Adipocyte (in vitro differentiated cells): ENCODE measurements at regions not wholly inside any gene's neighbourhood (a gene's known extent, or its start where the extent isn't known, plus 50 kb on each side); places are given as distances from the start of the nearest gene placed in this dataset.
A peak's percentile ranks its signal among the peaks of the same experiment; 100 is the strongest.

ENCODE experiments used
- DNase-seq: peaks from one replicate; pipeline ENCODE4 v3.0.0-alpha.2; 2015; ENCODE audit warnings: low read depth
- H3K27me3 ChIP-seq: replicated peaks from 2 replicates; pipeline ENCODE4 v1.7.0; 2013; ENCODE audit warnings: mild to moderate bottlenecking, low read length, moderate library complexity; ENCODE audit not compliant: control insufficient read depth, insufficient read depth
- H3K36me3 ChIP-seq: 2 replicates; pipeline ENCODE4 v1.7.0; 2013; ENCODE audit warnings: low read length, mild to moderate bottlenecking, moderate library complexity; ENCODE audit not compliant: control insufficient read depth, insufficient read depth, severe bottlenecking
- H3K4me1 ChIP-seq: 2 replicates; pipeline ENCODE4 v1.7.0; 2013; ENCODE audit warnings: mild to moderate bottlenecking, low read length, moderate library complexity; ENCODE audit not compliant: control insufficient read depth, insufficient read depth
- H3K4me3 ChIP-seq: 2 replicates; pipeline ENCODE4 v1.7.0; 2013; ENCODE audit warnings: mild to moderate bottlenecking, low read length, moderate library complexity
- H3K9ac ChIP-seq: 2 replicates; pipeline ENCODE4 v1.7.0; 2013; ENCODE audit warnings: mild to moderate bottlenecking, low read length, moderate library complexity
- H3K9me3 ChIP-seq: 2 replicates; pipeline ENCODE4 v1.7.0; 2013; ENCODE audit warnings: mild to moderate bottlenecking, low read length, moderate library complexity; ENCODE audit not compliant: control insufficient read depth

- Histone ChIP-seq H3K4me1 (peaks cover 7% of the 10 kb centered on the region), H3K9ac (no peak overlapping the region), H3K9me3 (no peaks in the 10 kb centered on the region), H3K36me3 (no peaks in the 10 kb centered on the region), H3K27me3 (no peaks in the 10 kb centered on the region), H3K4me3 (no peak overlapping the region)
- peak; percentile 20 for DNase-seq
Observed at GRCh38 chr1:82858031-82858430, 1057.3 kb downstream of the ADGRL2 start.

DNA sequence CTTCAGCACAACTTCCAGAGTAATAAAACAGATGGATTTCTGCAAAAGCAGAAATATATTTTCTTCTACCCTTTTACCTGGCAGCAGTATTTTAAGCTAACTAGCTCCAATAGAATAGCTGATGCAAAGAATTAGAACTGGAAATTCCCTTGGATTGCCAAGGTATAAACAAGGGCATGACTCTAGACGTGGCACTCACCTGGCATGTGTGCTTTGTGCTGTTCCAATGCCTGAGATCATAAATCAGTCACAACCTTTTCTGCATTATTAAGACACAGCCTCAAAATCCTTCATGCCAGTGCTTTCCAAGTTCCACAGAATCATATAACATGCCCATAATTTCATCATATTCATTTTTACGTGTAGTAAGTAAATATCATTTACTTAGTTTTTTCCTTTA lies 1048.7 kb downstream of the ADGRL2 start:
- peaks cover 3% of the 10 kb centered on the region for H3K4me1 ChIP-seq
- no peaks in the 10 kb centered on the region for H3K9me3 ChIP-seq
- H3K27me3 ChIP-seq: no peaks in the 10 kb centered on the region
- no peak overlapping the region for H3K4me3 ChIP-seq
- no peak overlapping the region for H3K9ac ChIP-seq
- no peaks in the 10 kb centered on the region for H3K36me3 ChIP-seq
- DNase-seq: no peak

DNA sequence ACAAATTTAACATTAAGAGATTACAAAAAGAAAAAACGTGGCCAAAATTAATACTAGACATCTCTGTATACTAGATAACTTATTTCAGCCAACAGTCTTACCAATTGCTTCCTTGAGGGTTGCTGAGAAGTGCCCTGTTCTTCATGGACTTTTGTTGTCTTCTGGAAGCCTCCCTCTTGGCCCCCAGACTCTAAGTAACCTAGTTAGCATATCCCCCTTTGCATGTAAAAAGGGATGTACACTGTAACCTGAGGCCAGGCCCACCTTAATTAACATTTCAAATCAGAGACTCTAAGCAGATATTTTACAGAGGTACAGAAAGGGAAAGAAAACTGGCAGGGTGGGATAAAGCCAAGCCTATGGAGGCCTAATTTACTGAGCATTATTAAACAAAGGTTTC lies 1047.3 kb downstream of the ADGRL2 start:
- no peak overlapping the region for H3K9ac ChIP-seq

DNA sequence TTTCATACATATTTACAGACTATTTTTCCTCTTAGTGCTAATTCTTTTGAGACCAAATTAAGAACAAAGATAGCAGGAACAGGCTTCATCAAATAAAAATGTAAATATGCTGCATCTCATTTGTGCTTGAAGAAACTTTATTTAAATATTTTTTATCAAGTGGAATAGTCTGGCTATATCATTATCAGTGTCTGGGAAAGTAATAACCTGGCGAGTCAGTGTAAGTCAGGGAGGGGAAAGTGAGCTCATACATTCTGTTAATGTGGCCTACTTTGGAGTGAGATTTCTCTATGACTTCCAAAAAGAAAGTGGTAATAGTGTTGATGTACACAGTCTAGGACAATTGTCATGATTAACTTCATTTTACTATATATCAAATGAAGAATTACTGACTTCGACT lies 1045.1 kb downstream of the ADGRL2 start:
- H3K36me3 ChIP-seq: no peaks in the 10 kb centered on the region
- H3K9me3 ChIP-seq: no peaks in the 10 kb centered on the region
- no peak overlapping the region for H3K4me3 ChIP-seq
- no peaks in the 10 kb centered on the region for H3K27me3 ChIP-seq
- DNase-seq: no peak
- H3K9ac ChIP-seq: no peak overlapping the region
- H3K4me1 ChIP-seq: peaks cover 3% of the 10 kb centered on the region

More for the DNA sequence above, 1047.3 kb downstream of the ADGRL2 start:
- Histone ChIP-seq H3K4me1 (peaks cover 3% of the 10 kb centered on the region), H3K27me3 (no peaks in the 10 kb centered on the region), H3K9me3 (no peaks in the 10 kb centered on the region), H3K36me3 (no peaks in the 10 kb centered on the region), H3K4me3 (no peak overlapping the region)
- DNase-seq: no peak

GRCh38 chr1:82844911-82845827 lies 1044.4 kb downstream of the ADGRL2 start:
- Histone ChIP-seq H3K4me1 (peaks cover 3% of the 10 kb centered on the region), H3K36me3 (no peaks in the 10 kb centered on the region), H3K4me3 (no peak overlapping the region), H3K27me3 (no peaks in the 10 kb centered on the region), H3K9me3 (no peaks in the 10 kb centered on the region), H3K9ac (no peak overlapping the region)
- no peak for DNase-seq

DNA sequence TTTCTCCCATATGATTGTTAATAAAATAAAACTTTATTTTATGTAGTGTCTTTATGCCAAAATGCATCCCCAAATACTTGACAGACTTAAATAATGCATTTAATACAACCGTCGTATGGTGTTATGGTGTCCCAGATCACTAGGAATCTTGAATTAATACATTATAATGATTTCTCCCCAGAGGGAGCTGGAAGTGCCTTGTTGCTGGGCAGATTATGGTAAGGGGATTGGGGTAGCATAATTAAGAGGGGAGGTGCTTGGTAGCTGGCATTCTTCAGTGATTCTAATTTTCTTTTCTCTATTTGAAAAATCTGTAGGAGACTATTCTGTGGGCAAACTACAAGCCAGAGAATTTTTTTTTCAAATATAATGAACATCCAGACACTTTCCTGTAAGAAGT lies 1043.7 kb downstream of the ADGRL2 start:
- no peak overlapping the region for H3K4me3 ChIP-seq
- no peaks in the 10 kb centered on the region for H3K36me3 ChIP-seq
- H3K27me3 ChIP-seq: no peaks in the 10 kb centered on the region
- no peak overlapping the region for H3K9ac ChIP-seq
- DNase-seq: no peak
- H3K4me1 ChIP-seq: peaks cover 3% of the 10 kb centered on the region
- H3K9me3 ChIP-seq: no peaks in the 10 kb centered on the region

GRCh38 chr1:82843876-82844275 lies 1043.1 kb downstream of the ADGRL2 start:
- no peaks in the 10 kb centered on the region for H3K27me3 ChIP-seq
- DNase-seq: no peak
- H3K4me1 ChIP-seq: peaks cover 3% of the 10 kb centered on the region
- H3K4me3 ChIP-seq: no peak overlapping the region
- H3K9me3 ChIP-seq: no peaks in the 10 kb centered on the region
- H3K9ac ChIP-seq: no peak overlapping the region
- no peaks in the 10 kb centered on the region for H3K36me3 ChIP-seq

GRCh38 chr1:82840192-82840591 lies 1039.5 kb downstream of the ADGRL2 start:
- no peaks in the 10 kb centered on the region for H3K27me3 ChIP-seq
- H3K36me3 ChIP-seq: no peaks in the 10 kb centered on the region
- no peaks in the 10 kb centered on the region for H3K9me3 ChIP-seq
- H3K4me3 ChIP-seq: no peak overlapping the region
- H3K9ac ChIP-seq: no peak overlapping the region
- no peak for DNase-seq
- H3K4me1 ChIP-seq: peaks cover 20% of the 10 kb centered on the region

DNA sequence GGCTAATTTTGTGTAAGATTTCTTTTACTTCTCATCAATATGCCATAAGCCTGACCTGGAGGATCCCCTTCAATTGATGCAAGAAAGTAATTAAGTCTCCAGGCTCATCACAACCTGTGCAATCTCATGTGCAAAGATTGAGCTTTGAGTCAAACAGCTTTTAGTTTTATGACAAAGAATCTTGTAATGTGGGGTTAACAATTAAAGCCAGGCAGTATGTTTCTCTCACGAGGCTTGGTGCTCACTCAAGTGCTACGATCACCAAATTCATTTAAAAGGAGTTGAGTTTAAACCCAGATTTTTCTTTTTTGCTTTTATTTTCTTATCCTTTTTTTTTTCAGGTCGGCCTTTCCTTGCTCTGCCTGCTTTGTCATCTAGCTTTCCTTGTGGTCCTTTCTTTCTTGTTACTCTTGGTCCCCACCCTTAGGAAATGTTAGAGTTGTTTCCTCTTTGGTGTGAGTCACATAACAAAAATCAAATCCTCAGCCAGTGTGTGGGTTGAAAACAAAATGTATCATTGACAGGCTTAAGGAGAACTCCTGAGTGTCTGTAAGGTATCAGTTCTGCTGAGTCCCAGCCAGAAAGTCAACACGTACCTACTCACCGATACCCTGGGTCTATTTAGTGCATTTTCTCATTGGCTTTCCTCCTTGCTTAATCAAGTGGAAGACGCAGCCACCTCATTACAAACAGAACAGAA lies 1037.2 kb downstream of the ADGRL2 start:
- Histone ChIP-seq H3K9me3 (no peaks in the 10 kb centered on the region), H3K4me3 (peak overlapping the region; percentile 38), H3K27me3 (no peaks in the 10 kb centered on the region), H3K4me1 (peaks cover 17% of the 10 kb centered on the region), H3K36me3 (no peaks in the 10 kb centered on the region), H3K9ac (peak overlapping the region; percentile 44)
- peak; percentile 57 for DNase-seq

DNA sequence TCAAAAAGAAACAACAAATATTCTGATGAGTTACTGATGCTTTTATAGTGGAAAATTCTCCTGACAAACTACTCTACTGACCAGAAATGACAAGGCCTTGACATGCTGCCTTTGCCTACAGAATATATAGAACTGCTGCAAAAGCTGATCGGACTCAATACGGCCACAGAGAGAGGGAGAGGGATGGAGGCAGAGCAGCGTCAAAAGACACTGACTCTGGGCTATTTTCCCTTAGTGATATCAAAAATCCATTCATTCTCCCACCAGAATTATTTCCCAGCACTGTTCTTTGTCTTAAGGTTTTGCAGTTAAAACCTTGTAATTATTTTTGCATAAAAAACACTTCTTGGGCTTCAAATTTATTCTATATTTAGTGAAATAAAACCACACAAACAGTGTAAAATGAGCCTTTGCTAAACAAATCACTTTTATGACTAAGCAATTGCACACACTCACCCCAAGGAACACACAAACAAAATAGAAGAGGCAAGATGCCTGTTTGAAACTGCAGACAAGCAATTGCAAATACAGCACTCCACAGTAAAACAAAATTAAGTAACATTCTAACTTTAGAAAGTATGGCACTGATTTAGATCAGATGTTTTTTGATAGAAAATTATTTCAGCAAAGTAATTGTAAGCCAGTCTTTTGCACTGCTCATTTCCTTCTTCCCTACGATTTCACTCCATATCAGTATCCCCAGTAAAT lies 1036.4 kb downstream of the ADGRL2 start:
- Histone ChIP-seq H3K9me3 (no peaks in the 10 kb centered on the region), H3K4me3 (peak overlapping the region; percentile 38), H3K9ac (peak overlapping the region; percentile 44), H3K36me3 (no peaks in the 10 kb centered on the region), H3K4me1 (peaks cover 17% of the 10 kb centered on the region), H3K27me3 (no peaks in the 10 kb centered on the region)
- DNase-seq: peak; percentile 42
